Inferior parietal cortex (tissue), 1 donor: ENCODE measurements at regions not wholly inside any gene's neighbourhood (a gene's known extent, or its start where the extent isn't known, plus 50 kb on each side); places are given as distances from the start of the nearest gene placed in this dataset.

Experiments used
- DNase-seq: peaks from one replicate; pipeline ENCODE4 v3.0.0-alpha.2; 2016; ENCODE audit errors: extremely low spot score

DNA sequence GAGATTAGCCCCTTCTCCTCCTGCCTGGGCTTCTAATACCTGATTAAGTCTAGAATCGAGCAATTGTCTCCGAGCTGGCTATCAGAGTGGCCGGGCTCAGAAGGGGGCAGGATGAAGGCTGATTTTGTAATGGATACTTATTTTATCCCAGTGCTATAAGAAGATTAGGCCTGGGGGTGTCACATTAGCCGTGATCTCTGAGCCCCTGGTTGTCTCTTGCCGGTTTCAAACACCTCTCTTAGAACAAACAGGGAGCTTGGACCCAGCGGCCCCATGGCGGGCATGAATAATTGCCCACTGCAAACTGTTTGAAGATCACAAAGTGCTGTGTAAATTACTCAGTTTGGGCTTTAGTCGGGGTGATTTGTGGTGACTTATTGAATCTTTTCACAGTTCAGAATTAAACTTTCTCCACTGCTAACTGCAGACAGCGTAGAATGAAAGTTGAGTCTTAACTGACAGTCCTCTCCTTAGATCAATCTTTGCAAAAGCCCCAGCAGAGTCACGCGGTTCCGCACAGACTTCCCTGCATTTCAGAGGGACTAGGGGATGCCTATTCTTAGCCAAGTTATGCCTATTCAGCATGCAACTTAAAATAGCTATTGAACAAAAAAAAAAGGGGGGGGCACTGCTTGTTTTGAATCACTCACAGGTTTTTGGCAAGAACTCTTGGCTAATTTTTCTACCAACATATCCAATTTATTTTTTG is 200.6 kb upstream of the IRX1 start:
- no peak for DNase-seq

DNA sequence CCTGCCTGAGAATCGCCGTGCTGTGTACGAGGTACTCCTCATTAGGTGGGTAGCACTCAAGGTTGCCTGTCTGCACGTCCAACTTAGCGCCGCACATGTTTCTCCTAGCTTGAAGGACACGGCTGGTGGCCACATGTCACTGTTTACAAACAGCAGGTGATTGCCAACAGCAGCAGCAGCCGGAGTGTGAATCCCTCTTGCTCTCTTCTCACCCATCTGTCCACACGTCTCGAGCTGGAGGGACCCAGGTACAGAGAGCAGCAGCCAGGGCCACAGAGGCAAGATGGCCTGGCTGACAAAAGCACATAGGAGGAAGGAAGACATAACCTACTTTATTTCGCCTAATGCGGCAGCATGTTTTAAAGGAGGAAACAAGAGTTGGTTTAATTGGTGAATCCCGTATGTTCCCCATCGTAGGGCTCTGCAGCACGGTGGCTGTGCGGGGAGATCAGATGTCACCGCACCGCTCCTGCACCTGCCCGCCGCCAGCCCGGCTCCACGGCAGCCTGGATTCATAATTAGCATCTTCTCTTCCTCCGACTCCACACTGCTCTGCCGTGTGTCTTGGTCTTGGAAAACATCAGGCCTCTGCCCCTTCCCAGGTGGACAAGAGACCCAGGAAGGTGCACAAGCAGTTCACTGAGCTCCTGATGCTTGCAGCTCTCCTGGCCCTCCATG is 201.6 kb upstream of the IRX1 start:
- no peak for DNase-seq

DNA sequence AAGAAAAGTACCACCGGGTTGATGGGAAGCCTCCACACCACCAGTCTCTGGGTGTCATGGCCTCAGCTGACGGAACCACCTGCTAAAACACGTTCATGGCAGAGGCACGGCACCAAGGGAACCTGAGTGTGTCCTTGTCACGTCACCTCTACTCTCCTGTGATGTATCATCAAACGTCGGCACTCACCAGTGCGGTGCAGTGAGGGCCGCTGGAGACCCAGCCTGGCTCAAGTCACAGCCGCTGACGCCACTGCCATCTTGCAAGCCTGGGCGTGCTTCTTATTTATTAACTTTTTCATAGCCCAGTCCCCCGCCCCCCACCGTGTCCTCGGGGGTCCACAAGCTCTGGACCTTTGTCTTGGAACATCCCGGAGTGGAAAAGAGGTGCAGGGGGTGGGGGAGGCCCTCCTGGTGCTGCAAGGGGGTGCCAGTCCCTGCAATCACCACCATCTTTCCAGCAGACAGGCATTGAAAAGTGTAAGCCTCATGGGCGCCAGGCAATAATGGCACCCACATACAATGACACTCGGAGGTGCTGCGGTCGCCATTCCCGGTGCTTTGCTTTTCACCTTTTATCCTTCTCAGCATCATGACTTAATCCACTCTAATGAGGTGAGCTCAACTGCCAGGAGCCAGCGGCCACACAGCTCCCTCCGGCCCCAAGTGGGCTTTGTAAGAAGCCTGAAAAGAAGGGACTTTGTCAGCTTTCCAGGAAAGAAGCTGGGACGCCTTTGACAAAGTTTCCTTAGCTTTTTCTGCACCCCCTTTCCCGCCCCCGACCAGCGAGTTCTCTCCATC is 202.3 kb upstream of the IRX1 start:
- DNase-seq, result no peak

DNA sequence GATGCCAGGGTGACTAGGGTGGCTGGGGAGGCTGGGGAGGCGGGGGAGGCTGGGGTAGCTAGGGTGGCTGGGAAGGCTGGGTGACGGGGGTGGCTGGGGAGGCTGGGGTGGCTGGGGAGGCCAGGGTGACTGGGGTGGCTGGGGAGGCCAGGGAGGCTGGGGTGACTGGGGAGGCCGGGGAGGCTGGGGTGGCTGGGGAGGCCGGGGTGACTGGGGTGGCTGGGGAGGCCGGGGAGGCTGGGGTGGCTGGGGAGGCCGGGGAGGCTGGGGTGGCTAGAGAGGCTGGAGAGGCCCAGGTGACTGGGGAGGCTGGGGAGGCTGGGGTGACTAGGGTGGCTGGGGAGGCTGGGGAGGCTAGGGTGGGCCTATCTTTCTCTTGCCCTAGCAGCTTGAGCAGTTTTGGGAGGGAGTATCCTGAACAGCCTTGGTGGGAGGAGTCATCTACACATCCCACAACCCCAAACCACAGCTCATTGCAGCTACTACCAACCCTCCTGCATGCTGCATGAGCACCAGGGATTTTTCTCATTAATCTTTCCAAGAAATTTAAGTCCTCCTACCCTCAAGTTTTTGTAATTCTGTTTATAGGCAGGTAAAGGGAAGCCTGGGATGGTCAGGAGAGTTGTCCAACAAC is 203.2 kb upstream of the IRX1 start:
- DNase-seq, result no peak

DNA sequence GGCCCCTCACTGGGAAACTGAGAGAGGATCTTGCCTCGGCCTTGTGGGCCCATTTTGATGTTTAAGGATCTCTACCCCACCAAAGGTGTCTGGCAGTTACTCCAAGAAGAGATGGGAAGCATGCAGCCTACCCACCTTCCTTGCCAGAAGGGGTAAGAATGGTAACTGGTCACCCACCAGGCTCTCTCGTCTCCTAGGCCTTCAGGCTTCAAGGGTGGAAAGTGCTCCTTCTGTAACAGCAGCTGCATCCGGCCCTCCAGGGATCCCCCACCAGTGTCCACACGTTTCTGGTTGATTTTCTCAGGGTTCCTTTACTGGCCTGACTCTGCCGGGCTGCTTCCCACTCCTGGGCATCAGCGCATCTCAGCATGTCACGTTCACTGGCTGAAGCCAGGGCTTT is 204.4 kb upstream of the IRX1 start:
- no peak for DNase-seq

DNA sequence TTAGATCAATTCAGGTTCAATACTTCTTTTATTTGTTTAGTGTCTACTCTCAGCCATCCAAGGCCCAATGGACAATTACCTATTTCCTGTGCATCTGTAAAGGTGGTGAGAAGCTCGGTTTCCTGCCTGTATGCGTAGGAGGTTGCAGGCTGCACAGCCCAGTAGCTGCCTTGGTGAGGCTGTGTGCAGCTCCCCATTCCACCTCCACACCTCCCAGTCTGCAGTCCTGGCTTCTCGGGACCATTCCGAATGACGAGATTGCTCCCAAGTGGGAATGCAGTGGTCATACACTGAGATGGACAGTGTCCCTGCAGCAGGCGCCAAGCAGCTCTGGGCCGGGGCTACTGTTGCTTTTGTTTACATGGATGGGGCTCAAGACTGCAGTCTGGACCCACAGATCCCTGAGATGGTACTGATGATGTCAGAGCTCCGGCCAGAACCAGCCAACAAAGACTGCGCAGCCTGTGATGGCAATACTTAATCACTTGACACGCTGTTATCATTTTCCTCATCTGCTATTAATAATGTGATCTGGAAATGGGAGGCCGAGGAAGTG is 206.1 kb upstream of the IRX1 start:
- DNase-seq, result no peak

DNA sequence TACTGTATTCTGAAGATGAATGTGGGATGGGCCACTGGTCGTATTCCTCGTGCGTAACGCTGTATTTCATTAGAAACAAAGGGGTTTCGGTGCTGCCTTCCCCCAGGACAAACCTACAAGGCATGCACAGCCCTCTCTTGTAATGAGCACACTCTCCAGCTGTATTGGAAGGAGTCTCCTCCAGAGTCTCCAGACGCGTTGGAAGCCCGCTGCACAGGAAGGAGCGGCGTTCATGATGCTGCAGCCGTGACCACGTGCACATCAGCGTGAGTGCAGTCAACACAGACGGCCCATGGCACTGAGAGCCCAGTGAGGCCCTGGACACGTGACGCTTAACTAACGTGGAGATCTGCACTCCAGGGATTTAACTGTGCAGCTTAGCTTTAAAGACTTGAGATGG is 209.0 kb upstream of the IRX1 start:
- DNase-seq, result no peak

DNA sequence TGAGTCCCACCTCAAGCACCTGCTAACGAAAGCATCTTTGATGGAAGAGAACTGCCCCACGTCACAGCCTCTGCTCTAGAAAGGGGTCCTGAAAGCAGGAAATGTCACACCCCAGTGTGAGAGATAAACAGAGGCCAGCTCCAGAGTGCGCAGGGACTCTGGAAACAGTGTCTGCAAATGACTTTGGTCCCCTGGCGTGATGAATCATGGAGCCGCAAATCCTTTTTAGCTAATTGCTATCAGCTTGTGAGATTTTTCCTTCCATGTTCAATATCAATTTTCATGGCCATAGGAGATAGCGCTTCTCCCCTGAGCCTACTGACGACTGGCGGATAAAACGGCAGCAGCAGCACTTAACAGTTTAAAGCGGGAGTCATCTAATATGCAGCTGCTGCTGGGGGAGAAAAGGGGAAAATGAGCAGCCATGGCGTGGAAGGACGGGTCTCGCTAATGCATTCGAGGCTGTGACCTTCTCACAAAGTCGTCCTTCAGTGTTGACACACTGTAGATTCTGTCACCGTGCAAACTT is 209.6 kb upstream of the IRX1 start:
- no peak for DNase-seq

DNA sequence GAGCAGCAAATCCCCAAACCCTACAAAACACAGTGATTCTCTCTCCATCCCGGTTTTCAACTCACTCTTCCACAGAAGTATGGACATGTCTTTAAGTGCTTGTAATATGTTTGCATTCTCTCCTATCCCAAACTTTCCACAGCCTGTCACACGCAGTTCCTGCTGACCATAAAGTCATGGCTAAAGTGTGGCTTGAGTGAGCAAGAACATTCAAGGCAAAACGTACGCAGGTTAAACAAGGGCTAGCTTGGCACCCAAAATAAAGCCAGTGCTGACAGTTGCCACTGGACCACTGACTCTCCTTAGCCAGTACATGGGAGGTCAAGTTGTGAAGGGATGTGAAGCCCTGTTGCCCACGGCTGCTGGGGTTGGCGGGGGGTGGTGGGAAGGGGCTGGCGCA is 211.1 kb upstream of the IRX1 start:
- DNase-seq, result no peak

DNA sequence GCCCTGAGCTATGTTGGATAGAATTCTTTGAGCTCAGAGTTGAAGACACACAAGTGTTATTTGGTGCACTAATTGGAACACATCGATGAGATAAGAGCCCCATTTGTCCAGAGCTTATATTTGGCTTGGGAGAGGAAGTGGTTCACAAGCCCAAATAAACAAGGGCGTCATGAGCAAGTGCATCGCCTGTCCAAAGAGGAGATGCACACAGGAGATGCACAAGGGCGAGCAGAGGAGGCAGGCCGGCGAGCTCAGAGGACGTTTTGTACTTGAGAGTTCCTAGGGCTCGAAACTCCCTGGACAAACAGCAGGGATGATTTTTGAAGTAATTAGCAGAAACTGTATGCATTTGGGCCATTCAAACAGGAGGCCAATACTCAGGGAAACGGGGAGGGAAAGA is 212.8 kb upstream of the IRX1 start:
- DNase-seq, result no peak

DNA sequence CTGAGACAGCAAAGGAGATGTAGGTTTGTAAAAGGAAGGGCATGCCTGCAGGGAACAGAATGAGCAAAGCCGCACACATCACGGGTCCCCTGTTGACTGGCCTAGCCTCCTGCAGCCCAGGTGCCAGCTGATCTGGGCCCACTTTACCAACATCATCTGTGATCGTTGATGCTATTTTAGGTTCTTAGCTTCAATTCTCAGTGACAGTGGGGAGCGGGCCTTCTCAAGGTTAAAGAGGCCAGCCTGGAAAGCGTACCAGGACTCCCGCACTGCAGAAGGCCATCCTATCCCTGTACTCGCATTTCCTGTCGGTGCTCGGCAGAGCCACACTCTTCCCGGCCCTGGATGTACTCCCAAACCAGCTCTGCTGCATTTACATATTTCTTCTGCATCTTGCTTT is 213.5 kb upstream of the IRX1 start:
- no peak for DNase-seq

DNA sequence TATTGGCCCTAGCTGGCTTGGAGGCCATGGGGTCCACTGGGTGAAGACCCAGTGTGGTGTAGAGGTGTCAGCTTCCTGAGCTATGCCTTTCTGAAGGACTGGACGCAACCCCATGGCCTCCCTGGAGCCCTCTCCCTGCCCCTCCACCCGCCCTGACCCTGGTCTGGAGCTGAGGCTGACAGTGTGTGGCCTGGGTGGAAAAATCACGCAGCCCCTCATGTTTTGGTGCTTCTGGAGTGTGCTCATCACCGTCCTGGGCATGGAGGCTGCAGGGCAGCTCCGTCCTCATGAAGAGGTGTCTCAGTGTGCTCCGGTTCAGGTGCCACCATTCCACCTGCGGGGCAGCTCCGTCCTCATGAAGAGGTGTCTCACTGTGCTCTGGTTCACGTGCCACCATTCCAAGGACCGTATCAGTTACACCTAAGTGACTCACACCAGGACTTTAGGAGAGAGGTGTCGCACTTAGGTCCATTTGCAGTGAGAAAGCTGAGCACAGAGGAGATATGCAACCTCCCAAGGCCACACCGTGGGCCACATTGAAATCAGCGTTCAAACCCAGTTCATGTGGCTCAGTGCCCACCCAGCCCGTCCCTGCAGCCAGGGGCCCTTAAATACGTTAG is 214.3 kb upstream of the IRX1 start:
- no peak for DNase-seq

DNA sequence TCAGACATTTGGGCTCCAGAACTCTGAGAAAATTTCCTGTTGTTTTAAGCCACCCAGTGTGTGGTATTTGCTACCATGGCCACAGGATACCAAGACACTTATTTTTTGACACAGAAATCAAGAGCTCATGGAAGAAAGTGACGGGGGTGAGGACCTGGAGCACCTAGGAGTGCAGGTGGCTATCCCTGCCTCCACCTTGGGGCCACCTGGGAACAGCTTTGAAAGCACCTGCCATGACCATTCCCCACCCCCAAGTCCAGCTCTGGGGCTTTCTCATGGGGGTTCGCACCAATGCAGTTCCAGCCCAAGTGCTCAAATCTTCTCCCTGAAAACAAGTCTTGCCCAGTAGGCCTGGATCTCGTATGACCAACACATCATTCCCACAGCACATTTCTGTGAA is 214.9 kb upstream of the IRX1 start:
- no peak for DNase-seq

DNA sequence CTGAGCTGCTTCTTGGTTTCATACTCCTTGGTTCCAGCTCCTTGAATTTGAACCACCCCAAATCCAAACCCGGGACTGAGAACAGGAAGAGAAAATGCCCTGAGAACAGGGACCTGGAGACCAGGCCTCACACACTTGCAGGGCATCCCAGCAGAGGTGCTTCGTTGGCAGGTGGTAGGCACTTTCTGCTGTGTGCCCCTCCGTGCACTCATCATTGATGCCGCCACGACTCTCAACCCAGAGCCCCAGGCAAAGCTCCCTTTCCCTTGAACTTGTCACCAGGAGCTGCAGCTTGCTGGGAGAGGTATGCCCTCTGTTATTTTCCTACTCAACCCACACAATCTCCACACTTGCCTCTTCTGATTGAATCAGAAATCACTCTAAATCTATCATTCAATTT is 217.8 kb upstream of the IRX1 start:
- DNase-seq, result no peak

DNA sequence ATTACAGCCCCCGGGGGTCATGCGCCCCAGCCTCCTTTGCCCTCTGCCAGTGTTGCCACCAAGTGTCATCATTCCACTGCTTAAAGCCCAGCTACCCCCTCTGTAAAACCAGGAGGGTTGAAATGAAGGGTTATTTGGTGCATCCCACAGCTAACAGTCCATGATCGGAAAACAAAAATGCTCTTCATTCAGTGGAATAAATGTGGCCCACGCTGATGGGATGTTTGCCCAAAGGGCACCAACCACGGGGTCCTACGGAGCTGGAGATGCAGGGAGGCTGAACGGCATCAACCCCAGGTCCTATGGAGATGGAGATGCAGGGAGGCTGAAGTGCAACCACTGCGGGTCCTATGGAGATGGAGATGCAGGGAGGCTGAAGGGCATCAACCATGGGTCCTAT is 218.5 kb upstream of the IRX1 start:
- DNase-seq, result no peak

DNA sequence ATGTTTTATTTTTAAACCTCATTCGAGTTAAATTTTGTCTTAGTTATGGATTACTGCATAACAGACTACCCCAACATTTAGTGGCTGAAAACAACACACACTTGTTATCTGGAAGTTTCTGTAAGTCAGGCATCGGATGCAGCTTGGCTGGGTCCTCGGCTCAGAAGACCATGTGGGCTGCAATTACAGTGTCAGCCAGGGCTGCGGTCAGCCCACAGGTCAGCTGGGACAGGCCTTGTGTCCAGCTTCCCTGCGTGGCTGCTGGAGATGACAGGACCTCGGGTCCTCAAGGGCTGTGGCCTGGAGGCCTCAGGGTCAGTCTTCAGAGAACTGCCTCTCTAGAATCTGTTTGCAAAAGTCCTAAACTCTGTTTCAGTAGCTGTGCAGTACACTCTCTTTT is 219.0 kb upstream of the IRX1 start:
- no peak for DNase-seq

DNA sequence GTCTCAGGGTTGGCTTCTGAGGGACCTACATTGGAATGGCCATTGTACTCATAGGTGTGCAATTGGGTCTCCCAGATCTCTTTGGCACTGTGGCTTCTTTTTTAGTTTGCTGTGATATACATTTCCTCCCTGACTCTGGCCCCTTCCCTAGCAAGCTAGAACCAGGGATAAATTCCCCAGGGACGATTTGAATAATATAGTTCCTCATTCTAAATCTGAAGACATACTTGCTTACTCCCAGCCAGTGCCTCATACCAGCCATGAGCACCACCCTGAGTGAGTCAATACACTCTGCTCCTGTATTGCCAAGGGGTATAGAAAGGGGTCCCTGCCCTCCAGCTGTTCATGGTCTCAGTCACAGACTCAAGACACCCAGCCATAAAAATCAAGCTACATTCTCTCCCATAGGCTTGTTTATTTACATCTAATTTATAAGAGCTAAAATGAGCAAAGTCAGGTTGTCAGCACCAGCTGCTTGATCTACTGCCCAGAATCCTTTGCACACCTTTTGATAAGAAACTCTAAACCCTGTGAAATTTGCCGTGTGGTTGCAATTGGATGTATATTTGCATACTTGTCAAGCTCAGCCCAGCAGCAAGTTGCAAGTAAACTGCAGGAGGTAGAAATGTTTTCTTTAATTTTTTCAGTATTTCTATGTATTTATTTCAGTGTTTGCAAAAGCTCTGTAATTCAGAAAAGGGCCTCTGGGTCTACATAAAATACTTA is 219.9 kb upstream of the IRX1 start:
- DNase-seq, result no peak

DNA sequence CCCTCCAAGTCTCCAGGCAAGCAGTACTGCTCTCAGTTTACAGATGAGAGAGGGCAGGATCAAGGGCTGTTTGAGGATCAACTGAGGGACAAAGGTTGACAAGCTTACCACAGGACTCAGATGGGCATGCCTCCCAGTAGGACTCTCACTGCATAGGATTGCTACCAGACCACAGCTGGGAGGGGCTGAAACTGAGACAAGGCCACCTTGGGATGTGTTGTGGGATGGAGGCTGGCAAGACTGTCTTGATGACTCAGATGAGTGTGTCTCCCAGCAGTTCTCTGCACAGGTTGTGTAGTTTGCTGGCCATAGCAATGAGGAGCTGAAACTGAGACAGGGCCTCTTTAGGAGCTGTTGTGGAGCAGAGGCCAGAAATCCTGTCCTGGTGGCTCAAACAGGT is 222.2 kb upstream of the IRX1 start:
- no peak for DNase-seq

DNA sequence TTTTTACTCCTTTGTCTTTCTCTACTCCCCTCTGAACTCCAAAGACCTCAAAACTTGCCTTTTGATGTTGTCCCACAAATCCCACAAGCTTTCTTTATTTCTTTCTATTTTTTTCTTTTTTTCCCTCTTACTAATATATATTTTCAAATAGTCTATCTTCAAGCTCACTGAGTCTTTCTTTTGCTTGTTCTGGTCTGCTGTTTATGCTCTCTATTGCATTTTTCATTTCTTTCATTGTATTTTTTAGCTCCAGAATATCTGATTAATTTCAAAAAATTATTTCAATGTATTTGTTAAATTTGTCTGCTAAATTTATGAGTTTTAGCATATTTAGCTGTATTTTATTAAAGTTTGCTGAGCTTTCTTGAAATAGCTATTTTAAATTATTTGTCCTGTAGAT is 223.3 kb upstream of the IRX1 start:
- DNase-seq, result no peak

DNA sequence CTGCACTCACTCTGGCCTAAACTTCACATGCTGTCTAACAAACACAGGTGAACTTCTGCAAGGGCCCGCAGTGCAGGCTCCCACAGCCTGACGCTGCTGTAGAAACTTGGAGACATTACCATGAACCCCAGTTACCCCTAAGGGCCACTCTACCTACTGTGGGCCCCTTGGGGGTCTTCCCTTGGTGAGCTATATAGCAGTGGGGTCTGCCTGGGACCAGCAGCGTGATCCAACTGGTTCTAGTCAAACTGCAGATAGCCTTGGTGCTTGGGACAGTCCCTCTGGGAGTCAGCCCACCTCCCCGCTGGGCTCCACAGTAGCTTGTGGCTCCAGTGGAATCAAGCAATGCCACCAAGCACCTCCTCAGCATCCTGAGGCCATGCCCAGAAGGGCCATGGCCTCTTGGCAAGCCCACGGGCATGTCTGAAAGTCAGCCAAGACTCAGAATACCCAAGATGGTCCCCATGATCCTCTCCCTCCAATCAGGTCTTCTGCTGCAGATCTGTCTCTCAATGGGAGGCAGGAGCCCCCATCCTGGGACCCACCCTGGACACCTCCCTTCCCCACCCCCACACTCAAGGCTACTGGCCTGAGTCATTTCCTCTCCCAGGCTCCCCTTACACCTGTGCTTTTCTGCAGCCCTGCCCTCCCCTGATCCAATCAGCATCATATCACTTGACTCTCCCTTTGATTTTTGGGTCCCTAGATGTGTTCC is 230.0 kb upstream of the IRX1 start:
- no peak for DNase-seq
